ENCODE measurements at regions not wholly inside any gene's neighbourhood (a gene's known extent, or its start where the extent isn't known, plus 50 kb on each side); places are given as distances from the start of the nearest gene placed in this dataset.

DNA sequence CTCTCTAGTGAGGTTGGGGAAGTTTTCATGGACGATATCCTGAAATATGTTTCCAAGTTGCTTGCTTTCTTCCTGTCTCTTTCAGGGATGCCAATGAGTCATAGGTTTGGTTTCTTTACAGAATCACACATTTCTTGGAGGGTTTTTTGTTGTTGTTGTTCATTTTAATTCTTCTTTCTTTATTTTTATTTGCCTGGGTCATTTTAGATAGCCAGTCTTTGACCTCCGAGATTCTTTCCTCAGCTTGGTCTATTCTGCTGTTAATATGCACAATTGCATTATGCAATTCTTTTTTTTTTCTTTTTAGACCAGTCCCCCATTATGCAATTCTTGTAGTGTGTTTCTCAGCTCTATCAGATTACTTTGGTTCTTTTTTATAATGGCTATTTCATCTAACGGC is 338.9 kb downstream of the AEBP2 start:
- no peak for TF ChIP-seq POLR2A (IDR thresholded peaks at IDR 0.05)
- TF ChIP-seq, protein P1, sequence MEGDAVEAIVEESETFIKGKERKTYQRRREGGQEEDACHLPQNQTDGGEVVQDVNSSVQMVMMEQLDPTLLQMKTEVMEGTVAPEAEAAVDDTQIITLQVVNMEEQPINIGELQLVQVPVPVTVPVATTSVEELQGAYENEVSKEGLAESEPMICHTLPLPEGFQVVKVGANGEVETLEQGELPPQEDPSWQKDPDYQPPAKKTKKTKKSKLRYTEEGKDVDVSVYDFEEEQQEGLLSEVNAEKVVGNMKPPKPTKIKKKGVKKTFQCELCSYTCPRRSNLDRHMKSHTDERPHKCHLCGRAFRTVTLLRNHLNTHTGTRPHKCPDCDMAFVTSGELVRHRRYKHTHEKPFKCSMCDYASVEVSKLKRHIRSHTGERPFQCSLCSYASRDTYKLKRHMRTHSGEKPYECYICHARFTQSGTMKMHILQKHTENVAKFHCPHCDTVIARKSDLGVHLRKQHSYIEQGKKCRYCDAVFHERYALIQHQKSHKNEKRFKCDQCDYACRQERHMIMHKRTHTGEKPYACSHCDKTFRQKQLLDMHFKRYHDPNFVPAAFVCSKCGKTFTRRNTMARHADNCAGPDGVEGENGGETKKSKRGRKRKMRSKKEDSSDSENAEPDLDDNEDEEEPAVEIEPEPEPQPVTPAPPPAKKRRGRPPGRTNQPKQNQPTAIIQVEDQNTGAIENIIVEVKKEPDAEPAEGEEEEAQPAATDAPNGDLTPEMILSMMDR (IDR thresholded peaks at IDR 0.05) = no peak
